Nephron (organoid): ENCODE measurements at regions not wholly inside any gene's neighbourhood (a gene's known extent, or its start where the extent isn't known, plus 50 kb on each side); places are given as distances from the start of the nearest gene placed in this dataset.

Experiments used
- H3K27ac Mint-ChIP-seq, 3 experiments: 2 replicates each; pipeline ENCODE4 v1.8.0; 2020; ENCODE audit warnings: mixed read lengths in 3 of 3, mild to moderate bottlenecking in 2 of 3, moderate library complexity in 1 of 3
- H3K27me3 Mint-ChIP-seq: 2 replicates; pipeline ENCODE4 v1.8.0; 2021; ENCODE audit warnings: low read depth, mild to moderate bottlenecking, moderate library complexity, mixed read lengths
- H3K36me3 Mint-ChIP-seq: 2 replicates; pipeline ENCODE4 v1.8.0; 2020; ENCODE audit warnings: low read depth, mixed read lengths
- H3K4me1 Mint-ChIP-seq: 2 replicates; pipeline ENCODE4 v1.8.0; 2020; ENCODE audit warnings: mixed read lengths
- H3K4me3 Mint-ChIP-seq, 3 experiments: 2 replicates each; pipeline ENCODE4 v1.8.0; 2020; ENCODE audit warnings: mild to moderate bottlenecking in 3 of 3, mixed read lengths in 3 of 3, moderate library complexity in 2 of 3
- H3K9me3 Mint-ChIP-seq: 2 replicates; pipeline ENCODE4 v1.8.0; 2020; ENCODE audit warnings: mixed read lengths
- TF ChIP-seq, protein P1 (sequence below), 3 experiments: fragments of 200-600 bp; sonication (generic); IDR thresholded peaks; one replicate each; pipeline ENCODE4 v1.5.0; 2021; ENCODE audit warnings: antibody characterized with exemption in 3 of 3; ENCODE audit not compliant: unreplicated experiment in 3 of 3

DNA sequence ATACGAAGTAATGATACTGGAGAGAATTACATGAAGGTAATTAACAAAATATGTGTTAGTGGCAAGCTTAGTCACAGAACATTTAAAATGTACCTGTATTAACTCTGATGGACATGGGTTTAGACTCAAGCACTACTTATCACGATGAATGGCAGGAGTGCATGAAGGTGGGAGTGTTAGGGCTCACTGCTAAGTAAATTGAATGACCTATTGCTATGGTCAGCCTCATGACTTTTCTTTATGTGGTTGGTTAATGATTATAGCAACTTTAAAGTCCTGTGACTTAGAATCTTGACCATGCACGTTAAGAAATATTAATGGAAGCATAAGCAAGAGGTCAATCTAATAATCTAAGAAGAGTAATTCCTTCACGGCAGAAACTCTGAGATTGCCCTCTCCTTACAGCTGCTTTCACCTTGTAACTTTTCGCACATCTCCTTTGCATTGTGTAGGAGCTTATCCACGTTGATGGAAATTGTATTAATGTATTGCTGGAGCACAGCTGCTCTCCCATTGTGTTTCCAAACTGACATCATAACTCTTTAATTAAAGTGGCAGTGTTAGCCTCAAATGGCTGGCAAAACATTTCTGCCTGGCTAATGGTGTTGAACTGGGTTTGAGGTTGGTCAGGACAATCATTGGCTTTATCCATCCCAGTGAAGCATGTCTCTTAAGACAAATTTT, 114.5 kb downstream of the RXFP2 start:
- H3K4me1 Mint-ChIP-seq, result peaks cover 5% of the 10 kb centered on the region
- H3K27ac Mint-ChIP-seq, result peak overlapping the region in 1 of 3 experiments; percentile 86

DNA sequence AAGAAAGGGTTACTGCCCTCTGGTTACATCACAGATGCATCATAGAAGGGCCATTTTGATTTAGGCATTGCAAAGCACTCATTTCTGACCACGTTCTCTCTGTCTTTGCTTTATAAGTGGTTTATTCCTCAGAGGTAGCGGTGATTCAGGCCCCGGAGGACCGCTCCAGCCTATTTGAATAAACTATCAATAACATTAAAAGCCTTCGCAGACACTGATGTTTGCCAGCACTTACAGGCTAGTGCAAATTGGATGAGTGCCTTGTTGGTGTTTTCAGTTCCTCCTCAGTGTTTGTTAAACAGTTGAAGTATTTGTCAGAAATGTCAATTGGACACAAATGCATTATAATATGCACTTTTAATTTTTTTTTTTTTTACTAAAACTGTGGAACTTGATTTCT, 120.2 kb downstream of the RXFP2 start:
- no peaks in the 10 kb centered on the region for H3K9me3 Mint-ChIP-seq
- no peaks in the 10 kb centered on the region for H3K27me3 Mint-ChIP-seq
- H3K4me1 Mint-ChIP-seq, result no peaks in the 10 kb centered on the region
- no peak overlapping the region for H3K27ac Mint-ChIP-seq
- TF ChIP-seq, protein P1, sequence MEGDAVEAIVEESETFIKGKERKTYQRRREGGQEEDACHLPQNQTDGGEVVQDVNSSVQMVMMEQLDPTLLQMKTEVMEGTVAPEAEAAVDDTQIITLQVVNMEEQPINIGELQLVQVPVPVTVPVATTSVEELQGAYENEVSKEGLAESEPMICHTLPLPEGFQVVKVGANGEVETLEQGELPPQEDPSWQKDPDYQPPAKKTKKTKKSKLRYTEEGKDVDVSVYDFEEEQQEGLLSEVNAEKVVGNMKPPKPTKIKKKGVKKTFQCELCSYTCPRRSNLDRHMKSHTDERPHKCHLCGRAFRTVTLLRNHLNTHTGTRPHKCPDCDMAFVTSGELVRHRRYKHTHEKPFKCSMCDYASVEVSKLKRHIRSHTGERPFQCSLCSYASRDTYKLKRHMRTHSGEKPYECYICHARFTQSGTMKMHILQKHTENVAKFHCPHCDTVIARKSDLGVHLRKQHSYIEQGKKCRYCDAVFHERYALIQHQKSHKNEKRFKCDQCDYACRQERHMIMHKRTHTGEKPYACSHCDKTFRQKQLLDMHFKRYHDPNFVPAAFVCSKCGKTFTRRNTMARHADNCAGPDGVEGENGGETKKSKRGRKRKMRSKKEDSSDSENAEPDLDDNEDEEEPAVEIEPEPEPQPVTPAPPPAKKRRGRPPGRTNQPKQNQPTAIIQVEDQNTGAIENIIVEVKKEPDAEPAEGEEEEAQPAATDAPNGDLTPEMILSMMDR (IDR thresholded peaks at IDR 0.05; ENCODE audit: unreplicated experiment in 3 of 3), result no peak
- H3K36me3 Mint-ChIP-seq, result no peaks in the 10 kb centered on the region
- no peak overlapping the region for H3K4me3 Mint-ChIP-seq

More for the DNA sequence above, 114.5 kb downstream of the RXFP2 start:
- H3K9me3 Mint-ChIP-seq, result no peaks in the 10 kb centered on the region
- H3K4me3 Mint-ChIP-seq, result no peak overlapping the region
- TF ChIP-seq, protein P1 (IDR thresholded peaks at IDR 0.05; ENCODE audit: unreplicated experiment in 3 of 3), result no peak
- no peaks in the 10 kb centered on the region for H3K36me3 Mint-ChIP-seq
- H3K27me3 Mint-ChIP-seq, result peaks cover 19% of the 10 kb centered on the region

DNA sequence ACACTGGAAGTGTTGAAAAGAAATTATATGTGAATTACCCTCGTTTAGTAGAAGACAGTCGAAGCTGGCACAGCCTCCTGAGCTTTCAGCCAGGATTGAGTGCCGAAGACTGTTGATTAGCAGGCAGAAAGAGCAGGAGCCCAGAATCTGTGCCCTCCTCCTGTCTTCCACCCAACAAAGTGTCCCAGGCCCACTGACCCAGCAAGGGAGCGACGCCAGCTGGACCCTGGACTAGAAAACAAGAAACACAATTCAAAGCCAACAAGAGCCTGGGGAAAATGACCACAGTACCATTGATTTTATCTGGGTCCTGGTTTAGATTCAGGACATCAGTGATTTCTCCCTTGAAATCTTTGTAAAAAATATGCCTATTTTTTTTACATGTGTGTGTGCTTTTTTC, 120.7 kb downstream of the RXFP2 start:
- H3K36me3 Mint-ChIP-seq, result no peaks in the 10 kb centered on the region
- no peaks in the 10 kb centered on the region for H3K9me3 Mint-ChIP-seq
- TF ChIP-seq, protein P1 (IDR thresholded peaks at IDR 0.05; ENCODE audit: unreplicated experiment in 3 of 3), result no peak
- H3K4me1 Mint-ChIP-seq, result no peaks in the 10 kb centered on the region
- no peak overlapping the region for H3K4me3 Mint-ChIP-seq
- no peaks in the 10 kb centered on the region for H3K27me3 Mint-ChIP-seq
- no peak overlapping the region for H3K27ac Mint-ChIP-seq

DNA sequence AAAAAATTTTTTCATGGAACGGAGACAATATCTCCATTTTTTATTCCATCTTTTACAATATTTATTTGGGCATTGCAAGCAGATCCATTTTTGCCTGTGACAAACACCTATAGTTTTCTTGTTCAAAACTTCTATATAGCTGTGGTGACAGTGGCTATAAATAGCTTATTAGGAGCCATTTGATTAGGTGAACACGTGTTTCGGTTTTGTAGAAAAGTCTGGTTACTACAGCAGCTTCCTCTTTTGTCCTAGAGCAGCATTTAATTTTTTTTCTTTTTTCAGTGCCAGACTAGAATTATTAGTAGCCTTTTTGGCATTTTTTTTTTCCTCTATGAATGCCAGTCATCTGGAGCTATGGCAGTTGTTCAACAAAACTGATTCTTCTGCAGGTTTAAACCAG, 123.5 kb downstream of the RXFP2 start:
- TF ChIP-seq, protein P1 (IDR thresholded peaks at IDR 0.05; ENCODE audit: unreplicated experiment in 3 of 3), result no peak
- Mint-ChIP-seq H3K27me3 (no peaks in the 10 kb centered on the region), H3K9me3 (no peaks in the 10 kb centered on the region), H3K27ac (no peak overlapping the region), H3K4me1 (no peaks in the 10 kb centered on the region), H3K4me3 (no peak overlapping the region), H3K36me3 (no peaks in the 10 kb centered on the region)

DNA sequence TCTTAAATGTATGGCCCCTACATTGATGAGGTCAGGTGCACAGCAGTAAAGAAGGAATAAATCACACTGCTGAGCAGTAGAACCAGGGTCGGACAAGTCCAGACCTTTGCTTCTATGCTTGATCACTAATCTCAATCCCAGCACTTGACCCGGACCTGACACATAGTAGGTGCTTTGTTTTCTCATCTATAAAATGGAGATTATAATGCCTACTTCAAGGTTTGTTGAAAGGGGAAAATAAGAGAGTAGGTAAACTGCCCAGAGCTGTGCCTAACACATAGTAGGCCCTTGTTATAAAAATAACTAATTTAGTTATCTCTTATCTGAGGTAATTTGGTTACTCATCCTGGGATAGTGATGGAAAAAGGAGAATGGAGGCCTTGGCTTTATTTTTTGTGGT, 125.0 kb downstream of the RXFP2 start:
- H3K9me3 Mint-ChIP-seq, result no peaks in the 10 kb centered on the region

More for the DNA sequence above, 125.0 kb downstream of the RXFP2 start:
- Mint-ChIP-seq H3K4me1 (no peaks in the 10 kb centered on the region), H3K27ac (no peak overlapping the region), H3K27me3 (no peaks in the 10 kb centered on the region), H3K4me3 (no peak overlapping the region), H3K36me3 (no peaks in the 10 kb centered on the region)
- TF ChIP-seq, protein P1 (IDR thresholded peaks at IDR 0.05; ENCODE audit: unreplicated experiment in 3 of 3), result no peak
